ENCODE measurements at regions not wholly inside any gene's neighbourhood (a gene's known extent, or its start where the extent isn't known, plus 50 kb on each side); places are given as distances from the start of the nearest gene placed in this dataset.

DNA sequence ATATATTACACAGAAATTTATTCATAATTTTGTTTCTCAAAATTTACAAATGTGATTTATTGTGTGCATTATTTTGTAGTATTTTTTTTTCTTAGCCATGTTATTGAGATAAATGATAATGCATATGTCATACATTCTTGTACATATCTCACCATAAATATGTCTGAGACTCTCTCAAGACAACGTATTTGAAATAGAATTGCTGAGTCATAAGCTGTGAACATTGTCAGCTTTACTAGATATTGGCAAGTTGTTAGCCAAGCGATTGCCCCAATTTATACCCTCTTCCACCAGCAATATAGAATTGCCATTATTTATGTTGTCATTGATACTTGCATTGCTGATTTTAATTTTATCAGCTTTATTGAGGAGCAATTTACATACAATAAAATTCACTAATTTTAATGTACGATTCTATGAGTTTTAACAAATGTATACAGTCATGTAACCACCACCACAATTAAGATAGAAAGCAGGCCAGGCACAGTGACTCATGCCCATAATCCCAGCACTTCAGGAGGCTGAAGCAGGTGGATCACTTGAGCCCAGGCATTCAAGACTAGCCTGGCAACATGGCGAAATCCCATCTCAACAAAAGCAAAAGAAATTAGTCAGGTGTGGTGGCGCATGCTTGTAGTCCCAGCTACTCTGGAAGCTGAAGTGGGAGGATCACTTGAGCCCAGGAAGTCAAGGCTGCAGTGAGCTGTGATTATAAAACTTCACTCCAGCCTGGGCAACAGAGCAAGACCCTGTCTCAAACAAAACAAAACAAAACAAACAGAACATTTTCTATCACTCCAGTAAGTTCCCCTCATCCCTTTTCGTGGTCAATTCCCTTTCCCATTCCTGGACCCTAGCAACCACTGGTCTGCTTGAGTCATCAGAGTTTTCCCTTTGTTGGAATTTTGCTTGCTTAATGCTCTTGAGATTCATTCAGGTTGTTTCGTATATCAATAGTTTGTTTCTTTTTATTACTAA, 373.1 kb downstream of the MFSD1 start:
- Histone ChIP-seq H3K4me3 (ENCODE audit: control insufficient read depth in 2 of 3, extremely low read depth in 1 of 3, insufficient read depth in 2 of 3, low read depth in 1 of 3, low read length in 3 of 3) (no peak overlapping the region), H3K9ac (ENCODE audit: control insufficient read depth, extremely low read depth, insufficient read depth, low read length) (no peak overlapping the region), H4K20me1 (ENCODE audit: control insufficient read depth, extremely low read depth, insufficient read depth, low read length) (no peaks in the 10 kb centered on the region), H3K27ac (ENCODE audit: control insufficient read depth, insufficient read depth, low read length) (no peak overlapping the region), H3K79me2 (ENCODE audit: control insufficient read depth, insufficient read depth, low read length) (no peaks in the 10 kb centered on the region), H3K4me2 (ENCODE audit: control insufficient read depth, extremely low read depth, insufficient read depth, low read depth, low read length) (no peak overlapping the region), H3K36me3 (ENCODE audit: control insufficient read depth in 2 of 2, extremely low read depth in 1 of 2, insufficient read depth in 2 of 2, low read length in 2 of 2) (no peaks in the 10 kb centered on the region), H3K4me1 (ENCODE audit: control insufficient read depth, extremely low read depth, insufficient read depth, low read length) (no peaks in the 10 kb centered on the region), H3K9me3 (ENCODE audit: control insufficient read depth, low read depth, low read length) (no peaks in the 10 kb centered on the region), H3K27me3 (ENCODE audit: control insufficient read depth, extremely low read depth, insufficient read depth, low read length) (no peaks in the 10 kb centered on the region), H2AFZ (ENCODE audit: control insufficient read depth, low read length) (no peak overlapping the region), H3K9me1 (ENCODE audit: control insufficient read depth, extremely low read depth, insufficient read depth, low read length) (no peaks in the 10 kb centered on the region)
- TF ChIP-seq, protein P1, sequence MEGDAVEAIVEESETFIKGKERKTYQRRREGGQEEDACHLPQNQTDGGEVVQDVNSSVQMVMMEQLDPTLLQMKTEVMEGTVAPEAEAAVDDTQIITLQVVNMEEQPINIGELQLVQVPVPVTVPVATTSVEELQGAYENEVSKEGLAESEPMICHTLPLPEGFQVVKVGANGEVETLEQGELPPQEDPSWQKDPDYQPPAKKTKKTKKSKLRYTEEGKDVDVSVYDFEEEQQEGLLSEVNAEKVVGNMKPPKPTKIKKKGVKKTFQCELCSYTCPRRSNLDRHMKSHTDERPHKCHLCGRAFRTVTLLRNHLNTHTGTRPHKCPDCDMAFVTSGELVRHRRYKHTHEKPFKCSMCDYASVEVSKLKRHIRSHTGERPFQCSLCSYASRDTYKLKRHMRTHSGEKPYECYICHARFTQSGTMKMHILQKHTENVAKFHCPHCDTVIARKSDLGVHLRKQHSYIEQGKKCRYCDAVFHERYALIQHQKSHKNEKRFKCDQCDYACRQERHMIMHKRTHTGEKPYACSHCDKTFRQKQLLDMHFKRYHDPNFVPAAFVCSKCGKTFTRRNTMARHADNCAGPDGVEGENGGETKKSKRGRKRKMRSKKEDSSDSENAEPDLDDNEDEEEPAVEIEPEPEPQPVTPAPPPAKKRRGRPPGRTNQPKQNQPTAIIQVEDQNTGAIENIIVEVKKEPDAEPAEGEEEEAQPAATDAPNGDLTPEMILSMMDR (optimal IDR thresholded peaks at IDR 0.05 in 1 of 3, IDR thresholded peaks at IDR 0.05 in 1 of 3, conservative IDR thresholded peaks at IDR 0.05 in 1 of 3; ENCODE audit: extremely low read depth in 1 of 3, insufficient read depth in 2 of 3, low read length in 3 of 3): no peak
- no peak for TF ChIP-seq EZH2 (IDR thresholded peaks at IDR 0.05; ENCODE audit: low read length)
- no peak for FAIRE-seq
- no peak for DNase-seq (ENCODE audit: low read depth, low spot score)
- dilution Hi-C loops (cut with MboI; ENCODE audit: extremely low pct_ligation_motif_present, low sequenced_read_pairs): no loop called here

DNA sequence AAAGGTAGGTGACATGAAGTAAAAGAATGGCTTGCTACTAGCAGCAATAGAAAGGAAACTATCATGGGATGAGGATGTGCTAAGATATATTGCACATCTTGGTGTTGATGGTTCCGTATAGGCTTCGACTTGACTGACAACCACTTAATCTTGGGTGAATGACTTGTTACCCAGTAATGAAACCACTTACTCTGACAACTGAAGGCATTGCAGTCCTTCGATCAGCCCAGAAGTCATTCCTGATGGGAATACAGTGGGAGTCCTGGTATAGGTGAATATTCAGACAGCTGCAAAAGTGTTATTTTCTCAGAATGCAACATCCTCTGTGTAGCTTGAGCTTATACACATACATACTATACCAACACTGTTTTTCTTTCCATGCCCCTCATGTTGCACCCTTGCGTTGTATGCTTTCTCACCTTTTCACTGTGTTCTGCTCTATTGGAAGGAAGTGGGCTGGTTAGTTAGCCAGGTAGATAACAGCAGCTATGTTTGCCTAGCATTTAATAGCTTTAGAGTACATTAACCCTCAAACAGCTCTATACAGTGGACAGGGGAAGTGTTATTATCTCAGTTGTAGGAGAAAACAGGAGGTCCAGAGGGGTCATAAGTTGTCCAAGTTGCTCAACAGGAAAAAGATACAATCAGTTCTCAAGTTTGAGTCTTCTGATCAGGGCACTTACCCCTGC, 376.5 kb downstream of the MFSD1 start:
- Histone ChIP-seq H3K4me2 (ENCODE audit: control insufficient read depth, extremely low read depth, insufficient read depth, low read depth, low read length) (no peak overlapping the region), H3K27me3 (ENCODE audit: control insufficient read depth, extremely low read depth, insufficient read depth, low read length) (no peaks in the 10 kb centered on the region), H4K20me1 (ENCODE audit: control insufficient read depth, extremely low read depth, insufficient read depth, low read length) (no peaks in the 10 kb centered on the region), H3K36me3 (ENCODE audit: control insufficient read depth in 2 of 2, extremely low read depth in 1 of 2, insufficient read depth in 2 of 2, low read length in 2 of 2) (no peaks in the 10 kb centered on the region), H3K79me2 (ENCODE audit: control insufficient read depth, insufficient read depth, low read length) (no peaks in the 10 kb centered on the region), H3K27ac (ENCODE audit: control insufficient read depth, insufficient read depth, low read length) (no peak overlapping the region), H3K9me1 (ENCODE audit: control insufficient read depth, extremely low read depth, insufficient read depth, low read length) (no peaks in the 10 kb centered on the region), H3K4me1 (ENCODE audit: control insufficient read depth, extremely low read depth, insufficient read depth, low read length) (no peaks in the 10 kb centered on the region), H3K9ac (ENCODE audit: control insufficient read depth, extremely low read depth, insufficient read depth, low read length) (no peak overlapping the region), H3K9me3 (ENCODE audit: control insufficient read depth, low read depth, low read length) (no peaks in the 10 kb centered on the region), H2AFZ (ENCODE audit: control insufficient read depth, low read length) (no peak overlapping the region), H3K4me3 (ENCODE audit: control insufficient read depth in 2 of 3, extremely low read depth in 1 of 3, insufficient read depth in 2 of 3, low read depth in 1 of 3, low read length in 3 of 3) (no peak overlapping the region)
- TF ChIP-seq, protein P1 (optimal IDR thresholded peaks at IDR 0.05 in 1 of 3, IDR thresholded peaks at IDR 0.05 in 1 of 3, conservative IDR thresholded peaks at IDR 0.05 in 1 of 3; ENCODE audit: extremely low read depth in 1 of 3, insufficient read depth in 2 of 3, low read length in 3 of 3): no peak
- TF ChIP-seq EZH2 (IDR thresholded peaks at IDR 0.05; ENCODE audit: low read length): no peak
- DNase-seq (ENCODE audit: low read depth, low spot score) (no peak), FAIRE-seq (no peak)
- dilution Hi-C loops (cut with MboI; ENCODE audit: extremely low pct_ligation_motif_present, low sequenced_read_pairs): no loop called here
